ACHN (cell line): ENCODE measurements at regions not wholly inside any gene's neighbourhood (a gene's known extent, or its start where the extent isn't known, plus 50 kb on each side); places are given as distances from the start of the nearest gene placed in this dataset.

Source experiments
- DNase-seq: peaks from one replicate; pipeline ENCODE4 v3.0.0-alpha.2; 2015
- in situ Hi-C: cut with HindIII; loops from 2 replicates; pipeline ENCODE4 v1.10.0; 2017; ENCODE audit warnings: low sequenced_read_pairs, low pct_ligation_motif_present, low pct_unique_long_range_greater_than_20kb

DNA sequence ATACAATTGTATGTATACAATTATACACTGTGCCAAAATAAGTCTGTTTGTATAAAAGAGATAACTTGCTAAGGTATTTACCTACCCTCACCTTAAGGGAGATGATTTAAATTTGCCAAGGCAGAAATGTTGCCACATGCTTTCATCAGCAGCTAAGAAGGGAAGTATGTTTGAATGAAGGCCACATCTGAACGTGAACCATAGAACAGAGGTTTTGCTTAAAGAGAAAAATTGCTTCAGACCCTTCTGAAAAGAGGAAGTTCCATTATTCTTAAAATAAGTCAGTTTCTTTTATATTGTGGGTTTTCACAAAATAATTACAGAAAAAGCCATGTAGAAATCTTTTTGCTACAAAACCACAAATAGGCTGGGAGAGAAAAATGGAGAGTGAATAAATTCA, 621.5 kb upstream of the HTR2C start:
- in situ Hi-C loops = no loop called here
- DNase-seq = no peak

DNA sequence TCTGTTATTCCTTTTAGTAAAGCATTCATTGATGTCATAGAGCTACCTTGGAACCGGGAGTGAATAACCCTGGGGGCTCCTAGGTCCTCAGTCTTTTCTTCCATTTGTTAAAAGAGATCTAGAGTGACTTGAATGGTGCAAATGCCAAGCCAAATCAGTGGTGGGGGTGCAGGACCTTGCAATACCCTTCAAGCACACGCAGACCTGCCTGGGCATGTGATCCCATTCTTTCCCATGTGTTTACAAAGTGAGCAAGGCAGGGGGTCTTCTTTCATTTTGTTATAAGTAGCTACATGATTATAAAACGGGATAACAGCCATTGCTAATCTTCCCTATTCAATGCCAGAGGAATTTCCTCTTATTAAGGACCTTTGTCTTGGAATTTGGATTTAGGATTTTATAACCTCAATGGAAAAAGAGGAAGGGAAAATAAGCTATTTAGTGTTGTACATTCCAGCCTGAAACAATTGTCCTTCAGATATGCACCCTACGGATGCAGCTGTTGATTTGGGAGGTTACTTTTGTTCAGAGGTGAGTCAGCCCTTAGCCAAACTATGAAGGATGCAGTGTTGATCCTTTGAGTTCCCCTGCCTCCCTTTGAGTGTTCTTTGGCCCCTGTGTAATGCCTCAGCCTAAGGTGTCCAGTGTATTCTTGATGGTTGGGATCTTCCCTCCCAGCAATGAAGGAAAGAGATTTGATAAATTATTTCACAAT, 623.8 kb upstream of the HTR2C start:
- no peak for DNase-seq
- in situ Hi-C loops = no loop called here

DNA sequence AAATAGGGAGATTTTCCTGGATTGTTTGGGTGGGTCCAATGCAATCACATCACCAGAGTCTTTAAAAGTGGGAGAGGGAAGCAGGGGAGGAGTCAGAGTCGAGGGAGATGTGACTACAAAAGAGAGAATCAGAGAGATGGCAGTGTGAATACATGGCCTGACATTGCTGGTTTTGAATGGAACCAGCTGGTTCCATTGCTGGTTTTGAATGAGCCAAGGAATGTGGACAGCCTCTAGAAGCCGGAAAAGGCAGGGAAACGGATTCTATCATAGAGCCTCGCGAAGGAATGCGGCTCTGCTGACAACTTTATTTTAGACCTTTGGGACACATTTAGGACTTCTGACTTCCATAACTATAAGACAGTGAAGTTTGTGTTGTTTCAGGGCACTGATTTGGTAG, 627.0 kb upstream of the HTR2C start:
- in situ Hi-C loops = no loop called here
- DNase-seq = no peak

DNA sequence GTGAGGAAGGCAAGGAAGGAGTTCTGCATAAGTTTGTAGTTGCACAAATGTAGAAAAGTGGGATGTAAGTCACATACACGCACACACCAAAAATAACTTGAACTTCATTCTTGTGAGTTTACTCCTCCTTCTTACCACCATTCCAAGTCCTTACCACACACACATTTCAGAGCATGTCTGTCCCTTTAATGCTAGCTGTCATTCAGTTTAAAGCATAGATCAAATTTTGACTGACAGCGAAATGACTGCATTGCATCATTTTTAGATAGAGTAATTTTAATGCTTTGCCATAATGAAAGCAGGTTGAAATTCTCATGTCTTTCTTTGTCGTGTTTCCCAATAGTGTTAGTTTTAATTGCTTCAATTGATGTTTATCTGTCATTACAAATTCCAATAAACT, 629.6 kb upstream of the HTR2C start:
- in situ Hi-C loops = no loop called here
- no peak for DNase-seq

DNA sequence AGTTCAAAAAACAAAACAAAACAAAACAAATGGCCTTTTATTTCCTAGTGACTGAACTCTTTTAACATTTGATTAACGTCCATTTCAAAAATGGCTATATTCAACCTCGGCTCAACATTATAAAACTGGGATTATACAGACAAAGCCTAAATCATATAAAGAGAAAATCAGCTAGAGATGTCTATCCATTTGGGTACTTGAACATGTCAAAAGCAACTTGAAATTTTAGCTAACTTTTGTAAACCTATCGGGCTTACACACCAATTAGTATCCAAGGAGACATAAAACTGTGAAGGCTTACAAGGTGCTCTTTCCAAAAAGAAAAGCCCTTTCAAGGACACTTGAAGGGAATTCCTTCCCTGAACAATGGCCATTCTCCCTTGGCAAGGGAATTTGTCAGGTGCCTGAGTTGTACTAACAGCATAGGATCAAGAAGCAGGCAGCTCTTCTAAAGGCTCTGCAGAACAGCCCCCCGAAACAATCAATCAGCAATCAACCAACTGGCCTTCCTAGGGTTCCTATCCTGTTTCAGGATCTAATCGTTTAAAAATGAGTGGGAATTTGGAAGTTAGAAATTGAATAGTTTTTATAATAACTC, 633.7 kb upstream of the HTR2C start:
- in situ Hi-C loops = no loop called here
- DNase-seq = no peak

DNA sequence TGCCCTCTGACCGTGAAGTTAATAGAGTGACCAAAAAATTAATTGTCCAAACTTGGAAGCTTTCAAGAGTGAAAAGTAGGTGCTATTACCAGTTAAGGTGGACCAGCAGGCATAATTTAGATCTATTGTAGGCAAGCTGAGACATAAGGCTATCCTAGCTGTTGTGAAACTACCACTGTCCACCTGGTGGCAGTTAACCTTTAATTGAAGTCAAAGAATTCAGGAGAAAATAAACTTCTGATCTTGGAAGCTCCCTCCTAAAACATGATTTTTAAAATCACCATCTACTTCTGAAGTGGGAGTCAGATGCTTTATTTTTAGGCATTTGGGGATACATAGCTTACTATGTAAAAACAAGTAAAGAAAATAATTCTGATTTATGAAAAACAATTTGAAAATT, 636.3 kb upstream of the HTR2C start:
- in situ Hi-C loops = no loop called here
- peak; percentile 8 for DNase-seq

DNA sequence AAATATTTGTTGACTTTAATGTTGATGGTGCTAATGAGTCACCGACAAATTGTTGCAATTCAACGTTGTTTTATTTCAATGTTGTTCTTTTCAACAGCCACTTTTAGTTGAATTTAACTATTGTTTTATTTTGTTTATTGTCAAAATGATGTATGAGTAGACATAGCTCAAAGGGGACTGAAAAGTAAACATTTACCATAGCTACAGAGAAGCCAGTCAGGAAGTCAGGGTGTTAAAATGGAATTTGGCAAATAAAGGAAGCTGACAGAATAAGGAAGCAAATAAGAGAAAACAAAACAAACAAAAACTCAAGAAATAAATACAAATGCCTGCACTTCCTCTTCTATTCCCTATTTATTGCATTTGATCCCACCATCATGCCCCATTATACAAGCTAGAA, 648.4 kb upstream of the HTR2C start:
- no peak for DNase-seq
- in situ Hi-C loops = no loop called here

DNA sequence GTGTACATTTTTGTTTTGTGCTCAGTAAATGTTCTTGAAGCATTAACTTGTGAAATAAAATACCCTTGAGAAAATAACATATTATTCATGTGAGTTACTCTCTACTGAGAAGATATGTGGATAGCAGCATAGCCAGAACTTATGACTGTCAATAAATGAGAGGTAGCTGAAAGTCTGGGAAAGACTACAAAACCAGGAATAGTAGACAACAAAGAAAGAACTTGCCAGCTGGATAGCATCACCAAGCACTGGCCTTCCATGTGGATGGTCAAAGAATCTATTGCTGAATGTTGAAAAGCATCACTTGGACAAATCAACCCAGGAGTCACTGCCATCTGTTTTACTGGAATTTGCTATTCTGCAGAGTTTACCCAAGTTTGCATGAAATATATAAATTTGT, 650.0 kb upstream of the HTR2C start:
- no peak for DNase-seq
- in situ Hi-C loops = no loop called here

DNA sequence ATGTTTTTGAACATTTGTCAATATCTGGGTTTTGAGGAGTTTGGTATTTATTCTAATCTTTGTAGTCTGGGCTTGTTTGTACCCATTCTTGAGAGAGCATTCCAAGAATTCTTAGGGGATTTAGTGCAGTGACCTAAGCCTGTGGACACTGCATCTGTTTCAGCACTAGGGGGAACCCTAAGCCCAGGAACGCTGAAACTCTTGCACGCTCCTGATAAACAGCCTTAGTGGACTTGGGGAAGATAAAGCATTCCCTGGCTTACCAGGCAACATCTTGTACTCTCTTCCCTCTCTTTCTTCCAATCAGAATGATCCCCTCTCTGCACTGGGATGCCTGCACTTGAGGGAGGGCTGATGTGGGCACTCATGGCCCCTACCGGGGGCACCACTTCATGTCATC, 654.9 kb upstream of the HTR2C start:
- in situ Hi-C loops = no loop called here
- DNase-seq = peak; percentile 34

DNA sequence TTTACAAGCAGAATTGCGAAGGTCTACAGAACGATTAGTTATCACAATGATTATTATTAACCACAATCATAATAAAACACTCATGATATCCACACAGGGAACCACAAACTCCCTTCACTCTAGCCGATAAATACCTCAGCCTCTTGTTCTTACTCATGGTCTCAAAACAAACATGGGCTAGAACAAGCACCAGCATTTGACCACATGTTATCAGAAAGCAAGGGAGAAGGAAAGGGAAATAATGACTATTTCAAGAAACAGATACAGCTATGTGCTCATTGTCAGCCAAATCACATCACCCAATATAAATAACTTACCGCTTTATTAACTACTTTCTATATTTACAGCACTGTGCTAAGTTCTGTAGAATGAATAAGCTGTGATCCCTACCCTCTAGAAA, 663.2 kb upstream of the HTR2C start:
- in situ Hi-C loops = no loop called here
- no peak for DNase-seq

DNA sequence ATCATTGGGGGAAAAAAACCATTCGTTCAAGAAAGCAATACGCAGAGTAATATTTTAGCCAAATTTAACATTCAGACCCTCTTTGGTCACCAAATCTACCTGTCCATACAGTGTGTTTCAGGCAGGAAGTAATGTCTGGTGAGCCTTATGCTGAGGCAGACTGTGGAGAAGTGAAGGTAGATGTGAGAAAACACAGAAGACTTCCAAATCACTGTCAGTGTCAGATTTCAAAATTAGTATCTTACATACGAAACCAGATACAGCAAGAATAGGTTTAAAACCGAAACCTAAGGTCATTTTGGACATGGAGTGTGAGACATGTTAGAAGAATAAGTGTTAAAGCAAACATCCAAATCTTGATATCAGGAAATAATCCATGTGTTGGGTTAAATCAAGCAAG, 664.5 kb upstream of the HTR2C start:
- in situ Hi-C loops = no loop called here
- DNase-seq = no peak

DNA sequence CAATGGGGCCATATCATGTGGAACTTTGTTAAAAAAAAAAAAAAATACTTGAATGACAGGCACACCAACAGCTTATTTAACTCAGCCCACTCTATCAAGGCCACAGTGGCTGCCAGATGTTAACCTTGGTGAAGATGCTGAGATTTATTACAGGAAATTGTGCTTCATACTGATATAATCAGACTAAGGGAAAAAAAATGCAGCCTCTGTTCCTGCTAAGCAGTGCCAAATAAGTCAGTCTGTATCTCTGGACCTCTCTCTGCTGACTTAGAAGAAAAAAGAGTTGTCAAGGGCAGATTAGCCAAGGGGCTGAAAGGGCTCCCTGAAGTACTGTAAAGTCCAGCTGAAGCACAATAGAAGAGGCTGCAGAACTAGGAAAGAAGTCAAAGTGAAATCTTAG, 677.7 kb upstream of the HTR2C start:
- in situ Hi-C loops = no loop called here
- no peak for DNase-seq

DNA sequence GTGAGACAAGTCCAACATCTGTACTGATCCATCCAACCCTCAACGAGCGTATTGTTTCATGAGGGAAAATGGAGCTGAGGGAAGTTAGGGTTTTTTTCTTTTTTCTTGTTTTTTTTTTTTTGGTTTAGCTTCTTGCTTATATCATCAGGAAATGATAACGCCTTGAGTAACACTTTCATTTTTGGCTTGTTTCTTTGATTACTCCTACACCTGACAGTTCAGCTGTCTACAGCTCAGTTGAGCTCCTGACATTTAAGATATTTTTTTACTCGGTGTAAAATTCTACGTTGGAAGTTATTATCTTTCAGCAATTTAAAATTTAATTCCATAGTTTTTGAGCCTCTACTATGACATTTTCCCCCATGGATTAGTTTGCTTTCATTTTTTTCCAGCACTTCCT, 691.0 kb upstream of the HTR2C start:
- DNase-seq = no peak
- in situ Hi-C loops = no loop called here

DNA sequence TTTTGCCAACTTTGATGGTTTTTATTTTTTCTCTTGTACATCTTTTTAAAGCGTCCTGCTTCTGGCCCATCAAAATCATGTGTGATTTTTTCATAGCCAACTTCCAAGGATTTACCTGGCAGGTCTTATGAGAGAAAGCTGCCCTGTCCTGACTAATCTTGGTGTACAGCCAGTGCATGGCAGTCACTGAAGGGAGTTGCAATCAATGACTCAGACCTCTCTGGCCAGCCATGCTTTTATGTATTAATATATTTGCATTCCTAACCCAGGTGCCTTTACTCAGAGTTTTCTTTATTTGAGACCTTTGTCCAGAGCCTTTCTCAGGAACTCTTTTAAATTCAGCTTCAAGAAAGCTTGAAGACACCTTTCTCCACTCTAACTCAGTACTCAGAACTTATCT, 691.5 kb upstream of the HTR2C start:
- in situ Hi-C loops = no loop called here
- DNase-seq = no peak

DNA sequence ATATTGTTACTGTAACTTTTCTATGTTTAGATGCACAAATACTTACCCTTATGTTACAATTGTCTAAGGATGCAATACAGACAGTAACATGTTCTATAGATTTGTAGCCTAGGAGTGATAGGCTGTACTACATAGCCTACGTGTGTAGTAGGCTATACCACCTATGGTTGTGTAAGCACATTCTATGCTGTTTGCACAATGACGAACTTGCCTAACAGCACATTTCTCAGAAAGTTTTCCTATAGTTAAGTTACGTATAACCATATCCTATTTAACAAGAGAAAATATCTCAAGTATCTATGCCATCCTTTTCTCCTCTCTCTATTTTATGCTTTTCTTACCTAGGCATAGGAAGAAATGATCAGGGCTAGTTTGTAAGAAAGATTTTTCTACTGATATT, 710.8 kb upstream of the HTR2C start:
- in situ Hi-C loops = no loop called here

DNA sequence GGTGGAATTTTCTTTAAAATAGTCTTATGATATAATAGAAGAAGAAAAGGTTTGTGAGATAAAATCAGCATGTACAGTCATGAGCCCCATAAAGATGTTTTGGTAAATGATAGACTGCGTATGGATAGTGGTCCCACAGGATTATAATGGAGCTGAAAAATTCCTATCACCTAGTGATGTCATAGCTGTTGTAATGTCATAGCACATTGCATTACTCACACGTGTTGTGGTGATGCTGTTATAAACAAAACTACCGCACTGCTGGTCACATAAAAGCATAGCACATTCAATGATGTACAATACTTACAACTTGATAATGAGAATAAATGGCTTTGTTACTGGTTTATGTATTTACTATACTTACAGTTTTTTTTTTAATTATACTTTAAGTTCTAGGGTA, 715.2 kb upstream of the HTR2C start:
- in situ Hi-C loops = no loop called here
- no peak for DNase-seq

More for the DNA sequence above, 710.8 kb upstream of the HTR2C start:
- no peak for DNase-seq

DNA sequence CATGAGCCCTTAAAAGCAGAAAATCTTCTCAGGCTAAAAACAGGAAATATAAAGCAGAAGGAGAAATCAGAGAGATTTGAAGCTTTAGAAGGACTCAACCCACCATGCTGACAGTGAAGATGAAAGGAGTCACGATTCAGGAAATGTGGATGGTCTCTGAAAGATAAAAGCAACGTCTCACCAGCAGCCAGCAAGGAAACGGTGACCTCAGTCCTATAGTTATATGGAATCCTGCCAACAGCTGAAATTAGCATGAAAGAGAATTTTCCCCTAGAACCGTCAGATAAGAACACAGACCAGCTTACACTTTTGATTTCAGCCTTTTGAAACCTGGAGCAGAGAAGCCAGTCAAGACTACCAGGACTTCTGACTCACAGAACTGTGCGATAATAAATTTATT, 715.7 kb upstream of the HTR2C start:
- in situ Hi-C loops = no loop called here

DNA sequence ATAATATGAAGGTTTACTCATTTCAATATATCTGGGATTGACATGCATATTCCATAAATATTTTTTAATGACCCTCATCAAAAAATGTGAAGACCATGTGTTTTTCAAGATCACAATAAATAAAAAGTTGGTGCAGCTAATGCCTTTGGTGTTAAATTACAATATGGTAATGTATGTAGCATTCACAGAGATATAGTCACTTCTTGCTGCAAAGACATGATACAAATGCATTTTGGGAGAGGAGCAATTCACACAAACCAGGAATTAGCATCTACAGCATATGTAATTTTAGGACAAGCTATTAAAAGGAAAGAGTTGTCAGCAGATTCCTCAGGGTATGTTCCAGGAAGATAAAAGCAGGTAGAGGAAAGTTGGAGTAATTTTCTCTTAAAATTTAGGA, 734.5 kb upstream of the HTR2C start:
- no peak for DNase-seq
- in situ Hi-C loops = no loop called here

More for the DNA sequence above, 715.7 kb upstream of the HTR2C start:
- no peak for DNase-seq

DNA sequence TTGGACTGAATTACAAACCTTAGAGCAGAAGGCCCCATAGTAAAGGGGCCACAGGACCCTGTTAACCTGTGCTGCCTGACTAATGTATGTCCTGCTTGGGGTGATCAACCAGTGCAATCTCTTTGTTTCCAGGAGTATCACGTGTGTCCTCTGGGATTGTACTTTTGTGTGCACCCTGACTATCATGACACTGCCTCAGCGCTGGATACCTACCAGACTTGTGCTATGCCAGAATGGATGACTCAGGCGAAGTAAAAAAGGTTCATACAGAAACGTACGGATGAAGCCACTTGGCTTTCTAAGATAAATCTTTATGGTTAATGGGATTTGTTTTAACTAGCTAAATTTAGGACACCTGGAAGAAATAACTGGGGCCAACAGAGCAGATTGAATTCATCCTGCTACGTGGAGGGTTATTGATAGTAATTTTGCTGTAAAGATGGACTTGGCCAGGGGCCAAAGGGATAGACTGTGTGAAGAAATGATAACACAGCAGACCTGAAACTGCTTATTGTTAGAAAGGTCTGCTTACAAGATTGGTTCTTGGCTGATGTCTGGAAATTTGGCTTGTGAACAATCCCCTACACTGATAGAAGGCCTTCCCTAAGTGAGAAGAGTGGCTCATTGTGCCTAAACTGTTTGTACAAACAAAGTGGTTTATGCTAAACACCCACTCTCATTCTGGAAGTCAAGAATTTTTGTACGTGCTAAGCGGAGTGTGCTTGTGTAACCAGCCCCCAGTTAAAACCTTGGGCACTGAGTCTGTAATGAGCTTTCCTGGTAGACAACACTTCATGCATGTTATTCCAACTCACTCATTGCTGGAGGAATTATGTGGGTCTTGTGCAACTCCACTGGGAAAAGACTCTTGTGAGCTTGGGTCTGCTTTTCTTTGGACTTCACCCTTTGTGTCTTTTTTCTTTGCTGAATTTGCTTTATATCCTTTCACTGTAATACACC, 750.5 kb upstream of the HTR2C start:
- in situ Hi-C loops = no loop called here
- DNase-seq = no peak

DNA sequence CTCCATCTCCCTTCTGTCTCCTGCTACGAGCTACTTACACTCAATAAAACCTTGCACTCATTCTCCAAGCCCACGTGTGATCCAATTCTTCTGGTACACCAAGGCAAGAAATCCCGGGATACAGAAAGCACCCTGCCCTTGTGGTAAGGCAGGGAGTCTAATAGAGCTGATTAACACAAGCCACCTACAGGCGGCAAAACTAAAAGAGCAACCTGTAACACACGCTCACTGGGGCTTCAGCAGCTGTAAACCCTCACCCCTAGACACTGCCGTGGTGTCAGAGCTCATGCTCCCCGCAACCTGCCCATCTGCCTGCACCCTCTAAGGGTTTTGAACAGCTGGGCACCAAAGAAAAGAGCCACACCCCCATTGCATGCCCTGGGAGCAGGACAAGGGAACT, 755.4 kb upstream of the HTR2C start:
- DNase-seq = no peak
- in situ Hi-C loops = no loop called here
